Lower leg skin (tissue), 3 donors: ENCODE measurements at regions not wholly inside any gene's neighbourhood (a gene's known extent, or its start where the extent isn't known, plus 50 kb on each side); places are given as distances from the start of the nearest gene placed in this dataset.

ENCODE experiments used
- CTCF ChIP-seq, 3 donors: fragments of 450-650 bp; IDR thresholded peaks; one replicate each; pipeline ENCODE4 v1.5.1; 2016; ENCODE audit warnings: antibody characterized with exemption in 3 of 3, mild to moderate bottlenecking in 3 of 3, moderate library complexity in 2 of 3
- POLR2A ChIP-seq, 2 donors: fragments of 450-650 bp; IDR thresholded peaks; one replicate each; pipeline ENCODE4 v1.6.1; 2016 to 2017; ENCODE audit warnings: antibody characterized with exemption in 2 of 2, mild to moderate bottlenecking in 1 of 2, moderate library complexity in 1 of 2

DNA sequence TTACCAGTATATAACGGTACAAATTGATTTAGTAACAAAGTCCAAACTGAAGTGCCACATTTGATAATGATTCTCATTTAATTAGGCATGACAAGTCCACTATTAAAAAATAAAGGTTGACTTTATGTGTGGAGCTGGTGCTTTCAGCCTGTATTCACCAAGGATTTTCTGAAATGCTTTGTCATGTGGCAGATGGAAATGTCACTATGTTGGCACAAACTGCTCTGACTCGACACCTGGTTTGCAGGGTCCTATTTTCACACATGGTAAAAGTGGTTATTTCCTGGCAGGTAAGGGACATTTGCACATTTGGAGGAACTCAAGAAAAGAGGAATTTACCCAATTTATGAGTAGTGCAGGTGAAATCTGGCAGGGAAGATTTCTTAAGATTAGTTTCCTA lies 572.6 kb upstream of the MDGA2 start:
- TF ChIP-seq CTCF (IDR thresholded peaks at IDR 0.05) (no peak), POLR2A (IDR thresholded peaks at IDR 0.05) (no peak)
